ENCODE measurements at regions not wholly inside any gene's neighbourhood (a gene's known extent, or its start where the extent isn't known, plus 50 kb on each side); places are given as distances from the start of the nearest gene placed in this dataset.

- no peak for TF ChIP-seq POLR2A (IDR thresholded peaks at IDR 0.05)
- no peak for TF ChIP-seq EP300 (IDR thresholded peaks at IDR 0.05)
- no peak for TF ChIP-seq CTCF (IDR thresholded peaks at IDR 0.05)
- TF ChIP-seq POLR2AphosphoS5 (IDR thresholded peaks at IDR 0.05): no peak
- no peak overlapping the region for H3K27ac ChIP-seq
- H3K4me1 ChIP-seq: no peaks in the 10 kb centered on the region
- no peaks in the 10 kb centered on the region for H3K27me3 ChIP-seq
- H3K36me3 ChIP-seq: no peaks in the 10 kb centered on the region
- ATAC-seq (ENCODE audit: low FRiP score in 2 of 2) (no peak), DNase-seq (no peak)
- no peak overlapping the region for H3K4me3 ChIP-seq
- peaks cover 0 to 4% (median 0%) of the 10 kb centered on the region in 4 donors for H3K9me3 ChIP-seq
These were observed 266.5 kb downstream of the GFRA1 start for GRCh38 chr10:116006508-116006907.

GRCh38 chr10:116005301-116005700 lies 267.7 kb downstream of the GFRA1 start:
- H3K4me1 ChIP-seq: no peaks in the 10 kb centered on the region
- no peak overlapping the region for H3K4me3 ChIP-seq
- no peaks in the 10 kb centered on the region for H3K27me3 ChIP-seq
- DNase-seq (no peak), ATAC-seq (ENCODE audit: low FRiP score in 2 of 2) (no peak)
- no peak overlapping the region for H3K27ac ChIP-seq
- H3K36me3 ChIP-seq: no peaks in the 10 kb centered on the region
- WGBS, 2 donors: 62 to 67% methylated on average over 2 of the region's 2 CpGs
- peaks cover 0 to 4% (median 0%) of the 10 kb centered on the region in 4 donors for H3K9me3 ChIP-seq
- TF ChIP-seq POLR2AphosphoS5 (IDR thresholded peaks at IDR 0.05) (no peak), CTCF (IDR thresholded peaks at IDR 0.05) (no peak), POLR2A (IDR thresholded peaks at IDR 0.05) (no peak), EP300 (IDR thresholded peaks at IDR 0.05) (no peak)

GRCh38 chr10:116002735-116003134 lies 270.3 kb downstream of the GFRA1 start:
- Histone ChIP-seq H3K27me3 (no peaks in the 10 kb centered on the region), H3K27ac (no peak overlapping the region), H3K4me1 (no peaks in the 10 kb centered on the region), H3K36me3 (no peaks in the 10 kb centered on the region), H3K9me3 (no peaks in the 10 kb centered on the region), H3K4me3 (no peak overlapping the region)
- WGBS, 2 donors: 89 to 92% methylated on average over 1 of the region's 1 CpG
- no peak for ATAC-seq (ENCODE audit: low FRiP score in 2 of 2)
- DNase-seq: no peak
- TF ChIP-seq POLR2AphosphoS5 (IDR thresholded peaks at IDR 0.05) (no peak), POLR2A (IDR thresholded peaks at IDR 0.05) (no peak), EP300 (IDR thresholded peaks at IDR 0.05) (no peak), CTCF (IDR thresholded peaks at IDR 0.05) (no peak)

GRCh38 chr10:116001976-116002375 lies 271.0 kb downstream of the GFRA1 start:
- no peak for TF ChIP-seq POLR2AphosphoS5 (IDR thresholded peaks at IDR 0.05)
- no peak for TF ChIP-seq EP300 (IDR thresholded peaks at IDR 0.05)
- no peak for TF ChIP-seq CTCF (IDR thresholded peaks at IDR 0.05)
- no peak for TF ChIP-seq POLR2A (IDR thresholded peaks at IDR 0.05)
- DNase-seq: no peak
- Histone ChIP-seq H3K27me3 (no peaks in the 10 kb centered on the region), H3K4me3 (no peak overlapping the region), H3K36me3 (no peaks in the 10 kb centered on the region), H3K27ac (no peak overlapping the region), H3K4me1 (no peaks in the 10 kb centered on the region), H3K9me3 (no peaks in the 10 kb centered on the region)
- 67 to 84% methylated on average over 4 of the region's 4 CpGs for WGBS, 2 donors
- no peak for ATAC-seq (ENCODE audit: low FRiP score in 2 of 2)

- ATAC-seq (ENCODE audit: low FRiP score in 2 of 2): no peak
- 37 to 62% methylated on average over 10 of the region's 10 CpGs for WGBS, 2 donors
- Histone ChIP-seq H3K36me3 (no peaks in the 10 kb centered on the region), H3K4me3 (no peak overlapping the region), H3K9me3 (no peaks in the 10 kb centered on the region), H3K27ac (no peak overlapping the region), H3K4me1 (no peaks in the 10 kb centered on the region), H3K27me3 (no peaks in the 10 kb centered on the region)
- TF ChIP-seq POLR2AphosphoS5 (IDR thresholded peaks at IDR 0.05) (no peak), CTCF (IDR thresholded peaks at IDR 0.05) (no peak), POLR2A (IDR thresholded peaks at IDR 0.05) (no peak), EP300 (IDR thresholded peaks at IDR 0.05) (no peak)
- DNase-seq: no peak
These were observed 271.6 kb downstream of the GFRA1 start for GRCh38 chr10:116001262-116001857.
